ENCODE measurements at regions not wholly inside any gene's neighbourhood (a gene's known extent, or its start where the extent isn't known, plus 50 kb on each side); places are given as distances from the start of the nearest gene placed in this dataset.

DNA sequence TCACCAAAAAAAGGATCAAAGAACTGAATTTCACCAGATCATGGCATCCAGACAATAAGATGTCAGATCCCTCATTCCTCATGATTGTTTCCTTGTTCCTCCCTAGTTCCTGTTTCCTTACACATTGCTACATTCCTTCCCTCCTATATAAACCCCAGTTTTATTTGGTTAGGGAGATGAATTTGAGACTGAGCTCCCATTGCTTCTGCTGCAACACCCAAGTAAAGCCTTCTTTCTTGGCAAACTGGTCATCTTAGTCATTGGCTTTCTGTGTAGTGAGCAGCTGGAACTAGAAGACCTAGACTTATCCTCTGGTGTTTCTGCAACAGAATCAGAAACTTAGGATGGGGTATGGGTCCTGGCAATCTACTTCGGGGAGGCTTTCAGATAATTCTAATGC lies 217.9 kb downstream of the NOVA1 start:
- Histone ChIP-seq H3K27ac (ENCODE audit: low read depth, low read length) (no peak overlapping the region), H2AFZ (ENCODE audit: low read length) (no peak overlapping the region), H3K4me2 (ENCODE audit: insufficient read depth, low read length) (no peak overlapping the region), H4K20me1 (ENCODE audit: insufficient read depth, low read length) (no peaks in the 10 kb centered on the region), H3K4me3 (ENCODE audit: insufficient read depth, low read length) (no peak overlapping the region), H3K27me3 (ENCODE audit: insufficient read depth, low read length) (no peaks in the 10 kb centered on the region), H3K4me1 (ENCODE audit: insufficient read depth, low read length) (no peaks in the 10 kb centered on the region), H3K36me3 (ENCODE audit: insufficient read depth, low read length) (no peaks in the 10 kb centered on the region), H3K9me3 (ENCODE audit: low read depth, low read length) (peaks cover 2% of the 10 kb centered on the region), H3K79me2 (ENCODE audit: insufficient read depth, low read length) (no peaks in the 10 kb centered on the region)
- TF ChIP-seq, protein P1, sequence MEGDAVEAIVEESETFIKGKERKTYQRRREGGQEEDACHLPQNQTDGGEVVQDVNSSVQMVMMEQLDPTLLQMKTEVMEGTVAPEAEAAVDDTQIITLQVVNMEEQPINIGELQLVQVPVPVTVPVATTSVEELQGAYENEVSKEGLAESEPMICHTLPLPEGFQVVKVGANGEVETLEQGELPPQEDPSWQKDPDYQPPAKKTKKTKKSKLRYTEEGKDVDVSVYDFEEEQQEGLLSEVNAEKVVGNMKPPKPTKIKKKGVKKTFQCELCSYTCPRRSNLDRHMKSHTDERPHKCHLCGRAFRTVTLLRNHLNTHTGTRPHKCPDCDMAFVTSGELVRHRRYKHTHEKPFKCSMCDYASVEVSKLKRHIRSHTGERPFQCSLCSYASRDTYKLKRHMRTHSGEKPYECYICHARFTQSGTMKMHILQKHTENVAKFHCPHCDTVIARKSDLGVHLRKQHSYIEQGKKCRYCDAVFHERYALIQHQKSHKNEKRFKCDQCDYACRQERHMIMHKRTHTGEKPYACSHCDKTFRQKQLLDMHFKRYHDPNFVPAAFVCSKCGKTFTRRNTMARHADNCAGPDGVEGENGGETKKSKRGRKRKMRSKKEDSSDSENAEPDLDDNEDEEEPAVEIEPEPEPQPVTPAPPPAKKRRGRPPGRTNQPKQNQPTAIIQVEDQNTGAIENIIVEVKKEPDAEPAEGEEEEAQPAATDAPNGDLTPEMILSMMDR (IDR thresholded peaks at IDR 0.05; ENCODE audit: extremely low read depth, low read depth, low read length) = no peak
- DNase-seq (ENCODE audit: insufficient read length, low spot score, missing footprints) = no peak

DNA sequence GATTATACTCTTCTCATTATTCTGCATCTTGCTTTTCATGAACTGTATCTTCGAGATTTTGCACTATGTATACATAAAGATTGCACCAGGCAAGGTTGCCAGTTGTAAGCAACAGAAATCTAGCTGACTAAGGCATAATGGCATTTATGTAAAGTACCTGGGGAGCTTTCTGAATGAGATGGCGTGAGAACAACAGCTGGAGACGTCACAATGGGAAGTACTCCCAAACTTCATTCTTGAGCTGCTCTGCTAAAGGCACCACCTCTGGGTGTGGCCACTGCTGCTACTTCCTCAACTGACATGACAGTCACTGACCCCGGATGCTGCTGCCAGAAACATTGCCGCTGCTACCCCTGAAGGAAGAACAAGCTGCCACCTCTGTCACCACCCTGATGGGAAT lies 220.7 kb downstream of the NOVA1 start:
- no peaks in the 10 kb centered on the region for H3K79me2 ChIP-seq (ENCODE audit: insufficient read depth, low read length)
- no peak for DNase-seq (ENCODE audit: insufficient read length, low spot score, missing footprints)
- no peaks in the 10 kb centered on the region for H3K27me3 ChIP-seq (ENCODE audit: insufficient read depth, low read length)
- H2AFZ ChIP-seq (ENCODE audit: low read length) = no peak overlapping the region
- no peak overlapping the region for H3K4me2 ChIP-seq (ENCODE audit: insufficient read depth, low read length)
- TF ChIP-seq, protein P1 (IDR thresholded peaks at IDR 0.05; ENCODE audit: extremely low read depth, low read depth, low read length) = no peak
- H3K4me3 ChIP-seq (ENCODE audit: insufficient read depth, low read length) = no peak overlapping the region
- no peaks in the 10 kb centered on the region for H3K4me1 ChIP-seq (ENCODE audit: insufficient read depth, low read length)
- no peaks in the 10 kb centered on the region for H3K36me3 ChIP-seq (ENCODE audit: insufficient read depth, low read length)
- no peak overlapping the region for H3K27ac ChIP-seq (ENCODE audit: low read depth, low read length)
- peaks cover 2% of the 10 kb centered on the region for H3K9me3 ChIP-seq (ENCODE audit: low read depth, low read length)
- H4K20me1 ChIP-seq (ENCODE audit: insufficient read depth, low read length) = no peaks in the 10 kb centered on the region

DNA sequence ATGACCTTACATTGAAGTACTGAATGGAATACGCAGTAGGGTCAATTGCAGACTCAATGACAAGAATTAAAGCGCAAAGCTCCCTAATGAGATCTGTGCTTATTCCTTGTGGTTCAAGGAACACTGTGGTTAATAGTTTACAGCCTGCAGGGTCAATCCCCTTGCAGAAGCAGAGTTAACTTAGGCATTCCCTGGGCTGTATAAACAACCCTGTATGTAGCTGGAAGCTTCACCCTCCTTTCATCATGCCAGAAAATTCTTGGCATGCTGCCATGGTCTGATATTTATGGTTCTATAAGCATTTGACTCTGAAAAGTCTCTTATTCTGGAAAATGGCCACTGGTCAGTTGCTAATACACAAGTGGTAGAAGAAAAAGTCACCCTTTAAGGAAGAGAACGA lies 227.7 kb downstream of the NOVA1 start:
- Histone ChIP-seq H3K9me3 (ENCODE audit: low read depth, low read length) (peaks cover 6% of the 10 kb centered on the region), H3K36me3 (ENCODE audit: insufficient read depth, low read length) (no peaks in the 10 kb centered on the region), H3K27ac (ENCODE audit: low read depth, low read length) (no peak overlapping the region), H4K20me1 (ENCODE audit: insufficient read depth, low read length) (no peaks in the 10 kb centered on the region), H3K4me3 (ENCODE audit: insufficient read depth, low read length) (no peak overlapping the region), H3K4me2 (ENCODE audit: insufficient read depth, low read length) (no peak overlapping the region), H3K4me1 (ENCODE audit: insufficient read depth, low read length) (no peaks in the 10 kb centered on the region), H2AFZ (ENCODE audit: low read length) (no peak overlapping the region), H3K79me2 (ENCODE audit: insufficient read depth, low read length) (no peaks in the 10 kb centered on the region), H3K27me3 (ENCODE audit: insufficient read depth, low read length) (no peaks in the 10 kb centered on the region)
- TF ChIP-seq, protein P1 (IDR thresholded peaks at IDR 0.05; ENCODE audit: extremely low read depth, low read depth, low read length) = no peak
- no peak for DNase-seq (ENCODE audit: insufficient read length, low spot score, missing footprints)

DNA sequence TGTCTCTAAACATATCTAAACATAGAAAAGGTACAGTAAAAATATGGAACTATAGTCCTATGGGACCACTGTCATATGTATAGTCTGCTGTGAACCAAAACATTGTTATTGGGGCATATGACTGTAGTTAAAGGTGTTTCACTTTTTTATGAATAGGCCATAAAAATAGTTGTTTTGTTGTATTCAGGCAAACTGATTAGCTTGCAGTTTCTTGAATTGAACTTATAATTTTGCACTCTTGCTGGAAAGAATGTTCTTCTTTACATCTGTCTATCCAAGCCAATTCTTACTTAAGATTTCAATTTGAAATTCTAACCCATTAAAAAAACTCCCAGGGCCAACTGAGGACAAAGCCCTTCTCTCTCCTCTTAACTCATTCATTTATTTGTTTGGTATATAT lies 234.1 kb downstream of the NOVA1 start:
- Histone ChIP-seq H3K79me2 (ENCODE audit: insufficient read depth, low read length) (no peaks in the 10 kb centered on the region), H3K4me2 (ENCODE audit: insufficient read depth, low read length) (no peak overlapping the region), H3K27ac (ENCODE audit: low read depth, low read length) (no peak overlapping the region), H4K20me1 (ENCODE audit: insufficient read depth, low read length) (no peaks in the 10 kb centered on the region), H3K27me3 (ENCODE audit: insufficient read depth, low read length) (no peaks in the 10 kb centered on the region), H3K4me1 (ENCODE audit: insufficient read depth, low read length) (no peaks in the 10 kb centered on the region), H3K36me3 (ENCODE audit: insufficient read depth, low read length) (no peaks in the 10 kb centered on the region), H3K9me3 (ENCODE audit: low read depth, low read length) (peaks cover 6% of the 10 kb centered on the region), H3K4me3 (ENCODE audit: insufficient read depth, low read length) (no peak overlapping the region), H2AFZ (ENCODE audit: low read length) (no peak overlapping the region)
- TF ChIP-seq, protein P1 (IDR thresholded peaks at IDR 0.05; ENCODE audit: extremely low read depth, low read depth, low read length) = no peak
- DNase-seq (ENCODE audit: insufficient read length, low spot score, missing footprints) = no peak
